Activated CD4-positive, alpha-beta memory T cell treated with anti-CD3 and anti-CD28 coated beads, Interleukin-2, amount 10 ng/mL, durations not matched to agents 7 days and 5 days (primary cell): ENCODE measurements at regions not wholly inside any gene's neighbourhood (a gene's known extent, or its start where the extent isn't known, plus 50 kb on each side); places are given as distances from the start of the nearest gene placed in this dataset.
"Not testable (repeated sequence)": the region's sequence is repeated elsewhere in the genome, so short reads cannot be mapped to it uniquely, and the experiment has no call there.

Source experiments
- CTCF ChIA-PET: fragments of 350-600 bp; sonication (Branson Sonifier 250); formaldehyde crosslinking; loops from one replicate; lab custom pipeline; 2021; ENCODE audit warnings: antibody characterized with exemption, inconsistent platforms; lab: Charles Lee
- POLR2A ChIA-PET: fragments of 350-600 bp; sonication (Branson Sonifier 250); formaldehyde crosslinking; loops from one replicate; lab custom pipeline; 2021; ENCODE audit warnings: antibody characterized with exemption; lab: Charles Lee
- DNase-seq: peaks from one replicate; pipeline ENCODE4 v3.0.0-alpha.2; 2020
- H3K27ac Mint-ChIP-seq: one replicate; pipeline ENCODE4 v1.8.0; 2021; ENCODE audit warnings: mild to moderate bottlenecking, mixed read lengths
- H3K27me3 Mint-ChIP-seq: one replicate; pipeline ENCODE4 v1.8.0; 2021; ENCODE audit warnings: mixed read lengths
- H3K36me3 Mint-ChIP-seq: one replicate; pipeline ENCODE4 v1.8.0; 2021; ENCODE audit warnings: low read depth, mixed read lengths
- H3K4me1 Mint-ChIP-seq: one replicate; pipeline ENCODE4 v1.8.0; 2021; ENCODE audit warnings: mixed read lengths
- H3K4me3 Mint-ChIP-seq: one replicate; pipeline ENCODE4 v1.8.0; 2021; ENCODE audit warnings: mild to moderate bottlenecking, mixed read lengths
- H3K9me3 Mint-ChIP-seq: one replicate; pipeline ENCODE4 v1.8.0; 2021; ENCODE audit warnings: mixed read lengths

- Mint-ChIP-seq H3K36me3 (no peaks in the 10 kb centered on the region), H3K9me3 (no peaks in the 10 kb centered on the region), H3K4me3 (no peak overlapping the region), H3K27me3 (peaks cover 20% of the 10 kb centered on the region), H3K4me1 (no peaks in the 10 kb centered on the region), H3K27ac (no peak overlapping the region)
- CTCF ChIA-PET: no interaction called here
- no peak for DNase-seq
- POLR2A ChIA-PET: no interaction called here
Measured at GRCh38 chr6:1473598-1473997, 84.2 kb downstream of the FOXF2 start.

- ChIA-PET CTCF (no interaction called here), POLR2A (no interaction called here)
- H3K9me3 Mint-ChIP-seq: no peaks in the 10 kb centered on the region
- DNase-seq: no peak
- no peaks in the 10 kb centered on the region for H3K36me3 Mint-ChIP-seq
- no peak overlapping the region for H3K4me3 Mint-ChIP-seq
- H3K4me1 Mint-ChIP-seq: no peaks in the 10 kb centered on the region
- peaks cover 17% of the 10 kb centered on the region for H3K27me3 Mint-ChIP-seq
- H3K27ac Mint-ChIP-seq: no peak overlapping the region
Measured at GRCh38 chr6:1474205-1474604, 84.8 kb downstream of the FOXF2 start.

GRCh38 chr6:1475174-1475573, 85.8 kb downstream of the FOXF2 start:
- H3K27me3 Mint-ChIP-seq: peaks cover 16% of the 10 kb centered on the region
- ChIA-PET POLR2A (no interaction called here), CTCF (no interaction called here)
- H3K4me1 Mint-ChIP-seq: no peaks in the 10 kb centered on the region
- H3K27ac Mint-ChIP-seq: no peak overlapping the region
- no peak for DNase-seq
- H3K9me3 Mint-ChIP-seq: no peaks in the 10 kb centered on the region
- H3K36me3 Mint-ChIP-seq: no peaks in the 10 kb centered on the region
- H3K4me3 Mint-ChIP-seq: no peak overlapping the region

- Mint-ChIP-seq H3K9me3 (no peaks in the 10 kb centered on the region), H3K27ac (no peak overlapping the region)
Measured at GRCh38 chr6:1477432-1478090, 88.2 kb downstream of the FOXF2 start.

GRCh38 chr6:1478163-1478826, 88.9 kb downstream of the FOXF2 start:
- peaks cover 17% of the 10 kb centered on the region for H3K27me3 Mint-ChIP-seq
- H3K36me3 Mint-ChIP-seq, POLR2A ChIA-PET, DNase-seq, H3K4me3 Mint-ChIP-seq, H3K27ac Mint-ChIP-seq, H3K9me3 Mint-ChIP-seq, CTCF ChIA-PET, H3K4me1 Mint-ChIP-seq: not testable (repeated sequence)

More at GRCh38 chr6:1477432-1478090, 88.2 kb downstream of the FOXF2 start:
- CTCF ChIA-PET: no interaction called here
- Mint-ChIP-seq H3K4me1 (no peaks in the 10 kb centered on the region), H3K27me3 (peaks cover 18% of the 10 kb centered on the region), H3K4me3 (no peak overlapping the region), H3K36me3 (no peaks in the 10 kb centered on the region)
- POLR2A ChIA-PET: no interaction called here
- no peak for DNase-seq

GRCh38 chr6:1479095-1479494, 89.7 kb downstream of the FOXF2 start:
- Mint-ChIP-seq H3K27me3 (peaks cover 14% of the 10 kb centered on the region), H3K4me1 (no peaks in the 10 kb centered on the region), H3K27ac (no peak overlapping the region), H3K9me3 (no peaks in the 10 kb centered on the region), H3K36me3 (no peaks in the 10 kb centered on the region), H3K4me3 (no peak overlapping the region)
- no peak for DNase-seq
- CTCF ChIA-PET: no interaction called here
- POLR2A ChIA-PET: no interaction called here

GRCh38 chr6:1479601-1480221, 90.3 kb downstream of the FOXF2 start:
- Mint-ChIP-seq H3K4me3 (no peak overlapping the region), H3K9me3 (no peaks in the 10 kb centered on the region), H3K36me3 (no peaks in the 10 kb centered on the region), H3K27ac (no peak overlapping the region), H3K27me3 (peaks cover 10% of the 10 kb centered on the region), H3K4me1 (no peaks in the 10 kb centered on the region)
- DNase-seq: no peak
- ChIA-PET CTCF (no interaction called here), POLR2A (no interaction called here)

- peaks cover 17% of the 10 kb centered on the region for H3K27me3 Mint-ChIP-seq
- no peak overlapping the region for H3K4me3 Mint-ChIP-seq
- H3K4me1 Mint-ChIP-seq: no peaks in the 10 kb centered on the region
- H3K36me3 Mint-ChIP-seq: no peaks in the 10 kb centered on the region
- ChIA-PET CTCF (no interaction called here), POLR2A (no interaction called here)
- no peak for DNase-seq
- no peak overlapping the region for H3K27ac Mint-ChIP-seq
- no peaks in the 10 kb centered on the region for H3K9me3 Mint-ChIP-seq
Measured at GRCh38 chr6:1481286-1481685, 91.9 kb downstream of the FOXF2 start.

- Mint-ChIP-seq H3K27ac (no peak overlapping the region), H3K36me3 (no peaks in the 10 kb centered on the region), H3K27me3 (peaks cover 18% of the 10 kb centered on the region), H3K4me1 (no peaks in the 10 kb centered on the region), H3K9me3 (no peaks in the 10 kb centered on the region), H3K4me3 (no peak overlapping the region)
- POLR2A ChIA-PET: no interaction called here
- CTCF ChIA-PET: no interaction called here
- DNase-seq: no peak
Measured at GRCh38 chr6:1482381-1483166, 93.2 kb downstream of the FOXF2 start.

- no peaks in the 10 kb centered on the region for H3K4me1 Mint-ChIP-seq
- ChIA-PET POLR2A (no interaction called here), CTCF (no interaction called here)
- no peak overlapping the region for H3K27ac Mint-ChIP-seq
- no peak overlapping the region for H3K4me3 Mint-ChIP-seq
- H3K9me3 Mint-ChIP-seq: no peaks in the 10 kb centered on the region
- peaks cover 15% of the 10 kb centered on the region for H3K27me3 Mint-ChIP-seq
- no peaks in the 10 kb centered on the region for H3K36me3 Mint-ChIP-seq
- DNase-seq: no peak
Measured at GRCh38 chr6:1485678-1486077, 96.3 kb downstream of the FOXF2 start.

- H3K4me3 Mint-ChIP-seq: no peak overlapping the region
- CTCF ChIA-PET: no interaction called here
- POLR2A ChIA-PET: no interaction called here
Measured at GRCh38 chr6:1486387-1486786, 97.0 kb downstream of the FOXF2 start.

GRCh38 chr6:1487239-1487638, 97.9 kb downstream of the FOXF2 start:
- Mint-ChIP-seq H3K4me3 (no peak overlapping the region), H3K27me3 (peaks cover 14% of the 10 kb centered on the region), H3K9me3 (no peaks in the 10 kb centered on the region), H3K36me3 (no peaks in the 10 kb centered on the region), H3K4me1 (no peaks in the 10 kb centered on the region), H3K27ac (no peak overlapping the region)
- ChIA-PET POLR2A (no interaction called here), CTCF (no interaction called here)
- DNase-seq: no peak

More at GRCh38 chr6:1486387-1486786, 97.0 kb downstream of the FOXF2 start:
- no peak for DNase-seq
- Mint-ChIP-seq H3K36me3 (no peaks in the 10 kb centered on the region), H3K9me3 (no peaks in the 10 kb centered on the region), H3K27me3 (peaks cover 15% of the 10 kb centered on the region), H3K4me1 (no peaks in the 10 kb centered on the region), H3K27ac (no peak overlapping the region)

GRCh38 chr6:1491025-1491424, 101.6 kb downstream of the FOXF2 start:
- Mint-ChIP-seq H3K27me3 (peaks cover 2% of the 10 kb centered on the region), H3K9me3 (no peaks in the 10 kb centered on the region), H3K27ac (no peak overlapping the region), H3K36me3 (no peaks in the 10 kb centered on the region), H3K4me3 (no peak overlapping the region), H3K4me1 (no peaks in the 10 kb centered on the region)
- CTCF ChIA-PET: no interaction called here
- DNase-seq: no peak
- POLR2A ChIA-PET: no interaction called here
